GM20000 (cell line): ENCODE measurements at regions not wholly inside any gene's neighbourhood (a gene's known extent, or its start where the extent isn't known, plus 50 kb on each side); places are given as distances from the start of the nearest gene placed in this dataset.

Source experiments
- DNase-seq: peaks from one replicate; pipeline ENCODE4 v3.0.0; 2012; ENCODE audit warnings: low spot score
- CTCF ChIP-seq: IDR thresholded peaks from 2 replicates; pipeline ENCODE4 v1.5.1; 2012; ENCODE audit warnings: mild to moderate bottlenecking, control low read depth; ENCODE audit errors: extremely low read depth, missing control alignments

GRCh38 chr5:158470764-158471534 lies 612.0 kb upstream of the CLINT1 start:
- TF ChIP-seq CTCF, result no peak
- no peak for DNase-seq

GRCh38 chr5:158468444-158468843 lies 609.5 kb upstream of the CLINT1 start:
- TF ChIP-seq CTCF, result no peak
- no peak for DNase-seq

- no peak for TF ChIP-seq CTCF
- no peak for DNase-seq
These were observed 607.2 kb upstream of the CLINT1 start for GRCh38 chr5:158466191-158466590.

GRCh38 chr5:158465086-158465972 lies 606.4 kb upstream of the CLINT1 start:
- TF ChIP-seq CTCF, result no peak
- no peak for DNase-seq

GRCh38 chr5:158464383-158464782 lies 605.4 kb upstream of the CLINT1 start:
- no peak for TF ChIP-seq CTCF
- no peak for DNase-seq

- no peak for TF ChIP-seq CTCF
These were observed 605.0 kb upstream of the CLINT1 start for GRCh38 chr5:158463938-158464337.

GRCh38 chr5:158463188-158463587 lies 604.2 kb upstream of the CLINT1 start:
- DNase-seq, result no peak
- TF ChIP-seq CTCF, result no peak

More at GRCh38 chr5:158463938-158464337, 605.0 kb upstream of the CLINT1 start:
- DNase-seq, result no peak
